Left ventricle myocardium inferior (tissue), 1 donor: ENCODE measurements at regions not wholly inside any gene's neighbourhood (a gene's known extent, or its start where the extent isn't known, plus 50 kb on each side); places are given as distances from the start of the nearest gene placed in this dataset.
"Not testable (repeated sequence)": the region's sequence is repeated elsewhere in the genome, so short reads cannot be mapped to it uniquely, and the experiment has no call there.

Source experiments
- DNase-seq: peaks from one replicate; pipeline ENCODE4 v3.0.0-alpha.2; 2020
- H3K27ac ChIP-seq: fragments of 200-600 bp; replicated peaks from 2 replicates; pipeline ENCODE4 v1.8.0; 2021
- H3K27me3 ChIP-seq: fragments of 200-600 bp; 2 replicates; pipeline ENCODE4 v1.8.0; 2021; ENCODE audit warnings: low read depth
- H3K36me3 ChIP-seq: fragments of 200-600 bp; 2 replicates; pipeline ENCODE4 v1.8.0; 2021
- H3K4me1 ChIP-seq: fragments of 200-600 bp; 2 replicates; pipeline ENCODE4 v1.8.0; 2021
- H3K4me3 ChIP-seq: fragments of 200-600 bp; 2 replicates; pipeline ENCODE4 v1.8.0; 2021; ENCODE audit warnings: mild to moderate bottlenecking, moderate library complexity
- H3K9me3 ChIP-seq: fragments of 200-600 bp; replicated peaks from 2 replicates; pipeline ENCODE4 v1.8.0; 2021
- CTCF ChIP-seq: fragments of 200-600 bp; IDR thresholded peaks from 2 replicates; pipeline ENCODE4 v1.8.0; 2021; ENCODE audit warnings: antibody characterized with exemption, mild to moderate bottlenecking, borderline replicate concordance
- intact Hi-C: fragments of 100-400 bp; cut with micrococcal nuclease; formaldehyde crosslinking; loops from one replicate; pipeline ENCODE4 v1.11.0; 2022
- donor health status: DM: no; HTN: yes; CAD: no; lungs with severe emphysema.

GRCh38 chr11:81245791-81246190 is 1487.9 kb downstream of the FAM181B start:
- no peaks in the 10 kb centered on the region for H3K36me3 ChIP-seq
- DNase-seq = no peak
- H3K4me3 ChIP-seq = no peak overlapping the region
- H3K27ac ChIP-seq = no peak overlapping the region
- H3K27me3 ChIP-seq = no peaks in the 10 kb centered on the region
- H3K9me3 ChIP-seq = no peaks in the 10 kb centered on the region
- intact Hi-C loops = no loop called here
- H3K4me1 ChIP-seq = no peaks in the 10 kb centered on the region
- TF ChIP-seq CTCF = no peak

DNA sequence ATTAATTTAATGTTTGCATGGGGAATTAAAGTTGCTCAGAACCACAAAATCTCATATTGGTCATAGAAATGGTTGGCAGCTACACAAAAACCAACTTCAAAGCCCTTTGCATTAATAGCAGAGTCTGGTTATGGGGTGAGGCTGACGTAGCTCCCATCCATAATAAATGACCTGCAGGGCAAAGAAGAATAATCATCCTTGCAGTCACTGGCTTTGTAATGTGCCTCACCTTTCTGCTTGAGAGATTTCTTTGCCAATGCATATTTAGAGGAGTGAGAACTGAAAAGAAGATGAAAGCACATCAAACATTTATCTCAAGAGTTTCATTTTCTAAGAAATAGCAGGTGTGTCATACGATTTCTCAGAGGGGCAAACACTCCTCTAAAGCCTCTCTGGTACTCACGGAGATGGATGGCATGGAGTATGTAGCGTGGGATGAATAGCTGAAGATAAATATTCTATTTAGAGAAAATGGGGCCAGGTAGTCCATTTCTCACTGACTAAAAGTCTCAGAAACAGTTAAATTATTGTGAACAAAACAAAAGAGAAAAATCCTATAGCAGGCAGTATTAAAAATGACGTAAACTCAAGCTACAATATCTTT is 1491.9 kb downstream of the FAM181B start:
- DNase-seq = no peak
- intact Hi-C loops = no loop called here
- no peaks in the 10 kb centered on the region for H3K36me3 ChIP-seq
- no peaks in the 10 kb centered on the region for H3K27me3 ChIP-seq
- no peak overlapping the region for H3K27ac ChIP-seq
- no peaks in the 10 kb centered on the region for H3K9me3 ChIP-seq
- H3K4me3 ChIP-seq = no peak overlapping the region
- H3K4me1 ChIP-seq = no peaks in the 10 kb centered on the region
- TF ChIP-seq CTCF = no peak

GRCh38 chr11:81237139-81237538 is 1496.5 kb downstream of the FAM181B start:
- no peaks in the 10 kb centered on the region for H3K9me3 ChIP-seq
- no peak overlapping the region for H3K27ac ChIP-seq
- H3K27me3 ChIP-seq = no peaks in the 10 kb centered on the region
- H3K4me3 ChIP-seq = no peak overlapping the region
- no peaks in the 10 kb centered on the region for H3K4me1 ChIP-seq
- H3K36me3 ChIP-seq = no peaks in the 10 kb centered on the region
- TF ChIP-seq CTCF = peak; percentile 55
- no peak for DNase-seq
- intact Hi-C loops = no loop called here

GRCh38 chr11:81227409-81227808 is 1506.3 kb downstream of the FAM181B start:
- H3K36me3 ChIP-seq, H3K27me3 ChIP-seq, H3K27ac ChIP-seq, H3K4me3 ChIP-seq, H3K4me1 ChIP-seq, intact Hi-C loops, DNase-seq: not testable (repeated sequence)
- H3K9me3 ChIP-seq = peaks cover 11% of the 10 kb centered on the region

- intact Hi-C loops = no loop called here
- Histone ChIP-seq H3K27ac (no peak overlapping the region), H3K9me3 (peaks cover 11% of the 10 kb centered on the region), H3K4me1 (no peaks in the 10 kb centered on the region), H3K36me3 (no peaks in the 10 kb centered on the region), H3K4me3 (no peak overlapping the region), H3K27me3 (no peaks in the 10 kb centered on the region)
- DNase-seq = no peak
- TF ChIP-seq CTCF = no peak
These were observed 1509.3 kb downstream of the FAM181B start for GRCh38 chr11:81224396-81224795.

- TF ChIP-seq CTCF = no peak
These were observed 1511.2 kb downstream of the FAM181B start for GRCh38 chr11:81222491-81222890.

More at GRCh38 chr11:81222491-81222890, 1511.2 kb downstream of the FAM181B start:
- Histone ChIP-seq H3K4me3 (no peak overlapping the region), H3K27me3 (no peaks in the 10 kb centered on the region), H3K36me3 (no peaks in the 10 kb centered on the region), H3K9me3 (peaks cover 9% of the 10 kb centered on the region), H3K27ac (no peak overlapping the region), H3K4me1 (no peaks in the 10 kb centered on the region)
- DNase-seq = no peak
- intact Hi-C loops = no loop called here
